ENCODE measurements at regions not wholly inside any gene's neighbourhood (a gene's known extent, or its start where the extent isn't known, plus 50 kb on each side); places are given as distances from the start of the nearest gene placed in this dataset.

- no peak for TF ChIP-seq CTCF (conservative IDR thresholded peaks at IDR 0.05)
- TF ChIP-seq ZFX (IDR thresholded peaks at IDR 0.05): no peak
Observed at GRCh38 chr3:110166791-110167190, 829.4 kb upstream of the DPPA4 start.
